Vagina (tissue), 2 donors: ENCODE measurements at regions not wholly inside any gene's neighbourhood (a gene's known extent, or its start where the extent isn't known, plus 50 kb on each side); places are given as distances from the start of the nearest gene placed in this dataset.

Experiments
- POLR2A ChIP-seq, 2 donors: fragments of 450-650 bp; IDR thresholded peaks; one replicate each; pipeline ENCODE4 v1.6.1; 2017; ENCODE audit warnings: antibody characterized with exemption in 2 of 2, mild to moderate bottlenecking in 2 of 2, moderate library complexity in 2 of 2
- POLR2AphosphoS5 ChIP-seq, 2 donors: sonication (generic); formaldehyde crosslinking; IDR thresholded peaks; one replicate each; pipeline ENCODE4 v1.9.0; 2017; ENCODE audit warnings: antibody characterized with exemption in 2 of 2, mild to moderate bottlenecking in 2 of 2, low read depth in 1 of 2; ENCODE audit not compliant: insufficient read depth in 1 of 2
- TF ChIP-seq, protein P1 (sequence below), 3 experiments: fragments of 450-650 bp in 2 of 3; fragments of 200-600 bp in 1 of 3; sonication (generic) in 1 of 3; IDR thresholded peaks; one replicate each; pipeline ENCODE4 v1.5.1; 2017 to 2019; ENCODE audit warnings: antibody characterized with exemption in 3 of 3, mild to moderate bottlenecking in 2 of 3, moderate library complexity in 2 of 3

DNA sequence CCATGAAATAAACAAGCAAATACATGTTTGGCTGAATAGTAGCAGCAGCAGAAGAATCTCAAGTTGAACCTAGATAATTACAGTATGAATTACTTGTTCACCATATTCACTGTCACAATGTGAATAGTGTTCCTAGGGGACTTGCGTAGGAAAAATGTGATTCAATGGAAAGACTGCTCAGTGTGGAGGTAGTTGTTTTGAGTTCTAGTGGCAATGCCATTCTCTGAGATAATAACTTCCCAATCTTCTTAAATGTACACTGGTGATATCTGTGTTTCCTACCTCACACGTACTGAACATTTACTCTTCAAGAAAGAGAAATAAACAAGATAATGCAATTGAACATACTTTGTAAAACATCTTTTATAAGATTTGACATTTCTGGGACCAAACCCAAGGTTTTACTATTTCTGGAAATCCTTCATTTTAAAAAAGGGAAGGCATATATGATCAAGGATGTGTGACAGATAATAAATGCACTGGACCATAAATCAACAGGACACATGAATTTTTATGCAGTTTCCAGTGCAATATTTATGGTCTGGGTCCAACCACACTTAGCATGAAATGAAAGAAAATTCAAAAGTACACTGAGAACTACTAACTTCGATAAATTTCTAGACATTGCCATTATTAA lies 598.3 kb upstream of the ZNF385D start:
- TF ChIP-seq, protein P1, sequence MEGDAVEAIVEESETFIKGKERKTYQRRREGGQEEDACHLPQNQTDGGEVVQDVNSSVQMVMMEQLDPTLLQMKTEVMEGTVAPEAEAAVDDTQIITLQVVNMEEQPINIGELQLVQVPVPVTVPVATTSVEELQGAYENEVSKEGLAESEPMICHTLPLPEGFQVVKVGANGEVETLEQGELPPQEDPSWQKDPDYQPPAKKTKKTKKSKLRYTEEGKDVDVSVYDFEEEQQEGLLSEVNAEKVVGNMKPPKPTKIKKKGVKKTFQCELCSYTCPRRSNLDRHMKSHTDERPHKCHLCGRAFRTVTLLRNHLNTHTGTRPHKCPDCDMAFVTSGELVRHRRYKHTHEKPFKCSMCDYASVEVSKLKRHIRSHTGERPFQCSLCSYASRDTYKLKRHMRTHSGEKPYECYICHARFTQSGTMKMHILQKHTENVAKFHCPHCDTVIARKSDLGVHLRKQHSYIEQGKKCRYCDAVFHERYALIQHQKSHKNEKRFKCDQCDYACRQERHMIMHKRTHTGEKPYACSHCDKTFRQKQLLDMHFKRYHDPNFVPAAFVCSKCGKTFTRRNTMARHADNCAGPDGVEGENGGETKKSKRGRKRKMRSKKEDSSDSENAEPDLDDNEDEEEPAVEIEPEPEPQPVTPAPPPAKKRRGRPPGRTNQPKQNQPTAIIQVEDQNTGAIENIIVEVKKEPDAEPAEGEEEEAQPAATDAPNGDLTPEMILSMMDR (IDR thresholded peaks at IDR 0.05): no peak
- TF ChIP-seq POLR2A (IDR thresholded peaks at IDR 0.05): no peak
- no peak for TF ChIP-seq POLR2AphosphoS5 (IDR thresholded peaks at IDR 0.05; ENCODE audit: insufficient read depth in 1 of 2, low read depth in 1 of 2)
